ENCODE measurements at regions not wholly inside any gene's neighbourhood (a gene's known extent, or its start where the extent isn't known, plus 50 kb on each side); places are given as distances from the start of the nearest gene placed in this dataset.

- no peak overlapping the region for H3K9ac ChIP-seq (ENCODE audit: low read length)
- no peaks in the 10 kb centered on the region for H3K9me3 ChIP-seq (ENCODE audit: low read length)
- H3K4me3 ChIP-seq (ENCODE audit: low read depth, low read length, poor library complexity, severe bottlenecking) = no peak overlapping the region
- no peak overlapping the region for H2AFZ ChIP-seq (ENCODE audit: low read length)
- H4K20me1 ChIP-seq (ENCODE audit: insufficient read depth, low read length) = no peaks in the 10 kb centered on the region
- no peaks in the 10 kb centered on the region for H3K36me3 ChIP-seq (ENCODE audit: insufficient read depth, low read length)
- H3F3A ChIP-seq (ENCODE audit: insufficient read depth, low read length) = no peaks in the 10 kb centered on the region
- H3K9me2 ChIP-seq (ENCODE audit: low read depth, low read length) = no peaks in the 10 kb centered on the region
- no peak overlapping the region for H3K27ac ChIP-seq (ENCODE audit: low read depth, low read length, poor library complexity, severe bottlenecking)
- H3K4me2 ChIP-seq (ENCODE audit: low read length) = no peak overlapping the region
- H3K4me1 ChIP-seq (ENCODE audit: insufficient read depth, low read length, severe bottlenecking) = no peaks in the 10 kb centered on the region
- TF ChIP-seq CTCF (IDR thresholded peaks at IDR 0.05; ENCODE audit: low read length) (no peak), EZH2 (IDR thresholded peaks at IDR 0.05; ENCODE audit: borderline replicate concordance, low read length) (no peak)
- no peaks in the 10 kb centered on the region for H3K79me2 ChIP-seq (ENCODE audit: insufficient read depth, low read length)
- H3K27me3 ChIP-seq (ENCODE audit: insufficient read depth, low read length) = no peaks in the 10 kb centered on the region
Observed at GRCh38 chr9:87798261-87798833, 72.4 kb downstream of the CTSL start.

GRCh38 chr9:87799503-87799902 is 73.6 kb downstream of the CTSL start:
- Histone ChIP-seq H3K36me3 (ENCODE audit: insufficient read depth, low read length) (no peaks in the 10 kb centered on the region), H3K4me1 (ENCODE audit: insufficient read depth, low read length, severe bottlenecking) (no peaks in the 10 kb centered on the region), H3K27me3 (ENCODE audit: insufficient read depth, low read length) (no peaks in the 10 kb centered on the region), H2AFZ (ENCODE audit: low read length) (no peak overlapping the region), H3K4me3 (ENCODE audit: low read depth, low read length, poor library complexity, severe bottlenecking) (no peak overlapping the region), H3K9me3 (ENCODE audit: low read length) (no peaks in the 10 kb centered on the region), H3K4me2 (ENCODE audit: low read length) (no peak overlapping the region), H3K9ac (ENCODE audit: low read length) (no peak overlapping the region), H3K27ac (ENCODE audit: low read depth, low read length, poor library complexity, severe bottlenecking) (no peak overlapping the region), H3F3A (ENCODE audit: insufficient read depth, low read length) (no peaks in the 10 kb centered on the region), H4K20me1 (ENCODE audit: insufficient read depth, low read length) (no peaks in the 10 kb centered on the region), H3K9me2 (ENCODE audit: low read depth, low read length) (no peaks in the 10 kb centered on the region), H3K79me2 (ENCODE audit: insufficient read depth, low read length) (no peaks in the 10 kb centered on the region)
- TF ChIP-seq EZH2 (IDR thresholded peaks at IDR 0.05; ENCODE audit: borderline replicate concordance, low read length) (no peak), CTCF (IDR thresholded peaks at IDR 0.05; ENCODE audit: low read length) (no peak)

GRCh38 chr9:87800456-87800855 is 74.5 kb downstream of the CTSL start:
- H3K4me2 ChIP-seq (ENCODE audit: low read length) = no peak overlapping the region
- TF ChIP-seq CTCF (IDR thresholded peaks at IDR 0.05; ENCODE audit: low read length) = no peak
- no peak for TF ChIP-seq EZH2 (IDR thresholded peaks at IDR 0.05; ENCODE audit: borderline replicate concordance, low read length)
- no peaks in the 10 kb centered on the region for H3K4me1 ChIP-seq (ENCODE audit: insufficient read depth, low read length, severe bottlenecking)
- no peak overlapping the region for H3K9ac ChIP-seq (ENCODE audit: low read length)
- no peaks in the 10 kb centered on the region for H4K20me1 ChIP-seq (ENCODE audit: insufficient read depth, low read length)
- H2AFZ ChIP-seq (ENCODE audit: low read length) = no peak overlapping the region
- no peak overlapping the region for H3K27ac ChIP-seq (ENCODE audit: low read depth, low read length, poor library complexity, severe bottlenecking)
- H3K79me2 ChIP-seq (ENCODE audit: insufficient read depth, low read length) = no peaks in the 10 kb centered on the region
- H3K36me3 ChIP-seq (ENCODE audit: insufficient read depth, low read length) = no peaks in the 10 kb centered on the region
- H3K9me3 ChIP-seq (ENCODE audit: low read length) = no peaks in the 10 kb centered on the region
- H3F3A ChIP-seq (ENCODE audit: insufficient read depth, low read length) = no peaks in the 10 kb centered on the region
- no peaks in the 10 kb centered on the region for H3K9me2 ChIP-seq (ENCODE audit: low read depth, low read length)
- H3K4me3 ChIP-seq (ENCODE audit: low read depth, low read length, poor library complexity, severe bottlenecking) = no peak overlapping the region
- no peaks in the 10 kb centered on the region for H3K27me3 ChIP-seq (ENCODE audit: insufficient read depth, low read length)

Measured in OCI-LY1 (cell line).